ENCODE measurements at regions not wholly inside any gene's neighbourhood (a gene's known extent, or its start where the extent isn't known, plus 50 kb on each side); places are given as distances from the start of the nearest gene placed in this dataset.

DNA sequence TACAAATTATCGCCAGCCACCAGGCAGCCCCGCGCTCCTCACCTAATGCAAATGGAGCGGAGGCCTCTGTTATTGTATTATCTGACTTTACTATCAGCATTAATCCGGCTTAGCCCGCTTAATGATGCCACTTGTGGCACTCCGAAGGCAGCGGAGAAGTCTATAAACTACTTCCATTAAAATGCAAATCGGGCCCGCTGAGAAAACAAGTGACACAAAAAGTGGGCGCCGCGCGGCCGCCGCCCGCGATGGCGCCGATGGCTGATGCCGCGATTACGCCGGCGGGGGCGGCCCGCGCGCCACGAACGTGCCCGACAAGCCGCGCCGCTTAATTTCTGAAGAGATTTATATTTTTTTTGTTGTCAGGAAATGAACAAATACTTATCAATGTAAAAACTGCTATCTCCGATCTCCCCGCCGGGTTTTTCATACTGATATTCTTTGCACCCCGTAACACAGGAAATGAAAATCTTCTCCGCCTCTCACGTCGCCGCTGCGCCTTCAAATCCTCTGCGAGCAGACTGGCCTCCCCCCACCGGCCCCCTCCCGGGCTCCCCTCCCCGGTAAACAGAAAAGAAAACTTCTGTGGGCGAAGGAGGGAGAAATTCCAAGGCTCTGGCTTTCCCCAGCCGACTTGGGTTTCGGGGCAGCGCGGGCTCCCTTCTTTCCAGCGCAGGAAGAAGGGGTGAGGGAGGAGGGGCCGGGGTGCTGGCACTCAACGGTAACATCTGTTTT is 221.8 kb downstream of the INSIG2 start:
- no TSS peak for BruUV-seq (replicated peaks)
- TF ChIP-seq FOSL1 (tag; conservative IDR thresholded peaks at IDR 0.05), result no peak
- TF ChIP-seq, protein P1, sequence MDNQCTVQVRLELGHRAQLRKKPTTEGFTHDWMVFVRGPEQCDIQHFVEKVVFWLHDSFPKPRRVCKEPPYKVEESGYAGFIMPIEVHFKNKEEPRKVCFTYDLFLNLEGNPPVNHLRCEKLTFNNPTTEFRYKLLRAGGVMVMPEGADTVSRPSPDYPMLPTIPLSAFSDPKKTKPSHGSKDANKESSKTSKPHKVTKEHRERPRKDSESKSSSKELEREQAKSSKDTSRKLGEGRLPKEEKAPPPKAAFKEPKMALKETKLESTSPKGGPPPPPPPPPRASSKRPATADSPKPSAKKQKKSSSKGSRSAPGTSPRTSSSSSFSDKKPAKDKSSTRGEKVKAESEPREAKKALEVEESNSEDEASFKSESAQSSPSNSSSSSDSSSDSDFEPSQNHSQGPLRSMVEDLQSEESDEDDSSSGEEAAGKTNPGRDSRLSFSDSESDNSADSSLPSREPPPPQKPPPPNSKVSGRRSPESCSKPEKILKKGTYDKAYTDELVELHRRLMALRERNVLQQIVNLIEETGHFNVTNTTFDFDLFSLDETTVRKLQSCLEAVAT (IDR thresholded peaks at IDR 0.05), result peak in 1 of 2 experiments; percentile 53; a peak in 1 of 4 replicates
- TF ChIP-seq BMI1 (IDR thresholded peaks at IDR 0.05; ENCODE audit: low read length), result no peak
- TF ChIP-seq HNRNPLL (IDR thresholded peaks at IDR 0.05; ENCODE audit: low read depth, low read length, poor library complexity, severe bottlenecking), result peak; percentile 36
- TF ChIP-seq, protein P2, sequence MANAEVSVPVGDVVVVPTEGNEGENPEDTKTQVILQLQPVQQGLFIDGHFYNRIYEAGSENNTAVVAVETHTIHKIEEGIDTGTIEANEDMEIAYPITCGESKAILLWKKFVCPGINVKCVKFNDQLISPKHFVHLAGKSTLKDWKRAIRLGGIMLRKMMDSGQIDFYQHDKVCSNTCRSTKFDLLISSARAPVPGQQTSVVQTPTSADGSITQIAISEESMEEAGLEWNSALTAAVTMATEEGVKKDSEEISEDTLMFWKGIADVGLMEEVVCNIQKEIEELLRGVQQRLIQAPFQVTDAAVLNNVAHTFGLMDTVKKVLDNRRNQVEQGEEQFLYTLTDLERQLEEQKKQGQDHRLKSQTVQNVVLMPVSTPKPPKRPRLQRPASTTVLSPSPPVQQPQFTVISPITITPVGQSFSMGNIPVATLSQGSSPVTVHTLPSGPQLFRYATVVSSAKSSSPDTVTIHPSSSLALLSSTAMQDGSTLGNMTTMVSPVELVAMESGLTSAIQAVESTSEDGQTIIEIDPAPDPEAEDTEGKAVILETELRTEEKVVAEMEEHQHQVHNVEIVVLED (CRISPR knock-in tag; IDR thresholded peaks at IDR 0.05), result peak; percentile 69
- TF ChIP-seq SMAD4 (CRISPR knock-in tag; conservative IDR thresholded peaks at IDR 0.05), result 0 out of 2 replicates have a peak, but pooled peaks have one; percentile 40
- peak; percentile 62 for TF ChIP-seq PHF20 (IDR thresholded peaks at IDR 0.05; ENCODE audit: partially characterized antibody)
- peak; percentile 39; the same call in 1 of the 2 replicates for TF ChIP-seq BRD4 (IDR thresholded peaks at IDR 0.05)
- no peak for TF ChIP-seq ELF2 (CRISPR knock-in tag; IDR thresholded peaks at IDR 0.05)
- TF ChIP-seq ZNF584 (CRISPR knock-in tag; IDR thresholded peaks at IDR 0.05; ENCODE audit: low read depth), result 0 out of 2 replicates have a peak, but pooled peaks have one; percentile 30
- peak; percentile 56 for TF ChIP-seq HMGN3 (IDR thresholded peaks at IDR 0.05; ENCODE audit: borderline replicate concordance, extremely low read depth, insufficient read length, low read depth, low read length)
- TF ChIP-seq L3MBTL2 (IDR thresholded peaks at IDR 0.05), result peak; percentile 73; the same call in 1 of the 2 replicates
- no peak for TF ChIP-seq OTX1 (CRISPR knock-in tag; IDR thresholded peaks at IDR 0.05)
- TF ChIP-seq, protein P3, sequence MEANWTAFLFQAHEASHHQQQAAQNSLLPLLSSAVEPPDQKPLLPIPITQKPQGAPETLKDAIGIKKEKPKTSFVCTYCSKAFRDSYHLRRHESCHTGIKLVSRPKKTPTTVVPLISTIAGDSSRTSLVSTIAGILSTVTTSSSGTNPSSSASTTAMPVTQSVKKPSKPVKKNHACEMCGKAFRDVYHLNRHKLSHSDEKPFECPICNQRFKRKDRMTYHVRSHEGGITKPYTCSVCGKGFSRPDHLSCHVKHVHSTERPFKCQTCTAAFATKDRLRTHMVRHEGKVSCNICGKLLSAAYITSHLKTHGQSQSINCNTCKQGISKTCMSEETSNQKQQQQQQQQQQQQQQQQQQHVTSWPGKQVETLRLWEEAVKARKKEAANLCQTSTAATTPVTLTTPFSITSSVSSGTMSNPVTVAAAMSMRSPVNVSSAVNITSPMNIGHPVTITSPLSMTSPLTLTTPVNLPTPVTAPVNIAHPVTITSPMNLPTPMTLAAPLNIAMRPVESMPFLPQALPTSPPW (CRISPR knock-in tag; IDR thresholded peaks at IDR 0.05), result peak; percentile 61; the same call in 1 of the 2 replicates
- no peak for TF ChIP-seq BRF1 (IDR thresholded peaks at IDR 0.05; ENCODE audit: borderline replicate concordance, extremely low read depth, insufficient read length)
- TF ChIP-seq POU5F1 (IDR thresholded peaks at IDR 0.05; ENCODE audit: borderline replicate concordance, low read depth, low read length, partially characterized antibody), result no peak
- peak; percentile 63 for TF ChIP-seq HCFC1 (IDR thresholded peaks at IDR 0.05; ENCODE audit: low read depth, low read length)
- peak; percentile 47 for TF ChIP-seq CCNT2 (IDR thresholded peaks at IDR 0.05; ENCODE audit: borderline replicate concordance, extremely low read depth, insufficient read length, low read depth, low read length)

More for the DNA sequence above, 221.8 kb downstream of the INSIG2 start:
- peaks cover 0 to 4% of the 10 kb centered on the region in 2 experiments; a peak in 2 of 5 replicates for H3K4me1 ChIP-seq (replicated peaks in 1 of 2; ENCODE audit: control insufficient read depth in 2 of 2, insufficient read depth in 2 of 2, low read length in 2 of 2)
- peak; percentile 29 to 67 (median 48) for DNase-seq (ENCODE audit: extremely low read depth in 1 of 4, low spot score in 3 of 4)
- peak overlapping the region; percentile 98 for H2AFZ ChIP-seq (ENCODE audit: low read depth, low read length)
- CTCF ChIA-PET (ENCODE audit: low intra/inter-chr PET ratio), result no interaction called here
- H3K9me3 ChIP-seq (replicated peaks; ENCODE audit: control insufficient read depth, insufficient read depth, low read depth, low read length), result no peaks in the 10 kb centered on the region
- no peaks in the 10 kb centered on the region for H4K20me1 ChIP-seq (replicated peaks; ENCODE audit: control insufficient read depth, insufficient read depth, low read length)
- in situ Hi-C loops (cut with MboI) (no loop called here), intact Hi-C loops (cut with micrococcal nuclease) (no loop called here)
- peak overlapping the region; percentile 45 for H3K4me3 ChIP-seq
- no peaks in the 10 kb centered on the region for H3K36me3 ChIP-seq (ENCODE audit: control insufficient read depth, insufficient read depth, low read length)
- WGBS (ENCODE audit: insufficient coverage, low coverage, missing lambda C conversion rate), result 5% methylated on average over 51 of the region's 56 CpGs
- no peaks in the 10 kb centered on the region for H3K79me2 ChIP-seq (ENCODE audit: control insufficient read depth, insufficient read depth, low read length)
- H3K27me3 ChIP-seq (ENCODE audit: control insufficient read depth in 2 of 2, insufficient read depth in 2 of 2, low read length in 2 of 2), result no peaks in the 10 kb centered on the region; a peak in 2 of 5 replicates
- no peaks in the 10 kb centered on the region for H3K9me1 ChIP-seq (ENCODE audit: control insufficient read depth, insufficient read depth, low read length)
- peak overlapping the region; percentile 52 to 80 for H3K9ac ChIP-seq (ENCODE audit: insufficient read depth in 1 of 2, low read depth in 2 of 2, low read length in 2 of 2)
- POLR2A ChIA-PET, result interaction anchor here (0.7 to 1.0 kb wide), 2 partner anchors 10 to 12 kb away, joined by 3 to 4 read pairs; no protein-coding TSS in a partner anchor
- H3K27ac ChIP-seq (ENCODE audit: extremely low read depth, low read depth, low read length), result peak overlapping the region; percentile 57; the same call in 2 of the 3 replicates
- FAIRE-seq, result no peak
- ATAC-seq, result peak; percentile 85
- peak overlapping the region; percentile 75 for H3K4me2 ChIP-seq (ENCODE audit: insufficient read depth, low read length)

Data from K562 (cell line).